ENCODE measurements at regions not wholly inside any gene's neighbourhood (a gene's known extent, or its start where the extent isn't known, plus 50 kb on each side); places are given as distances from the start of the nearest gene placed in this dataset.

DNA sequence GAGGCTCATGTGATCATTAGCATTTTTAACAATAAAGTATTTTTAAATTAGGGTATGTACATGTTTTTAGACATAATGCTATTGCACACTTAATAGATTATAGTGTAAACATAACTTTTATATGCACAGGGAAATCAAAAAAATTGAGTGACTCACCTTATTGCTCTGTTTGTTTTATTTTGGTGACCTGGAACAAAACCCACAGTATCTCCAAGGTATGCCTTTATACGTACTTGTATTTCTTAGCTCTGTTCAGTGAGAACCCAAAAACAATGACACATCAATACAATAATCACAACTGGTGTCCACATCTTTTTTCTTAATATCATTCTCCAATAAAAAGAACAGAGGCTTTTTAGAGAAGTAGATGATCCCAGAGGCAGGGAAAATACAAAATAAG, 112.2 kb downstream of the CYB561 start:
- Mint-ChIP-seq H3K4me3 (no peak overlapping the region), H3K9me3 (no peaks in the 10 kb centered on the region), H3K36me3 (peaks cover 7 to 11% (median 8%) of the 10 kb centered on the region in 3 donors), H3K27ac (no peak overlapping the region), H3K4me1 (no peaks in the 10 kb centered on the region), H3K27me3 (no peaks in the 10 kb centered on the region)
- Histone ChIP-seq H3K4me1 (ENCODE audit: insufficient read depth, low read length) (no peaks in the 10 kb centered on the region), H3K27ac (ENCODE audit: low read depth, low read length) (no peak overlapping the region), H3K9me3 (ENCODE audit: low read length) (no peaks in the 10 kb centered on the region), H3K4me3 (ENCODE audit: low read length) (no peak overlapping the region), H3K36me3 (ENCODE audit: insufficient read depth, low read length) (no peaks in the 10 kb centered on the region), H3K27me3 (ENCODE audit: insufficient read depth, low read length, poor library complexity, severe bottlenecking) (no peaks in the 10 kb centered on the region)
- no peak for DNase-seq
- POLR2A ChIA-PET = no interaction called here
- CTCF ChIA-PET = no interaction called here

GRCh38 chr17:63335831-63336230, 110.3 kb downstream of the CYB561 start:
- Histone ChIP-seq H3K36me3 (ENCODE audit: insufficient read depth, low read length) (no peaks in the 10 kb centered on the region), H3K4me3 (ENCODE audit: low read length) (no peak overlapping the region), H3K4me1 (ENCODE audit: insufficient read depth, low read length) (no peaks in the 10 kb centered on the region), H3K27ac (ENCODE audit: low read depth, low read length) (no peak overlapping the region), H3K27me3 (ENCODE audit: insufficient read depth, low read length, poor library complexity, severe bottlenecking) (no peaks in the 10 kb centered on the region), H3K9me3 (ENCODE audit: low read length) (no peaks in the 10 kb centered on the region)
- Mint-ChIP-seq H3K4me1 (no peaks in the 10 kb centered on the region), H3K9me3 (no peaks in the 10 kb centered on the region), H3K27ac (no peak overlapping the region), H3K36me3 (peaks cover 6 to 15% (median 8%) of the 10 kb centered on the region in 3 donors), H3K27me3 (no peaks in the 10 kb centered on the region), H3K4me3 (no peak overlapping the region)
- DNase-seq = no peak
- ChIA-PET POLR2A (no interaction called here), CTCF (no interaction called here)

GRCh38 chr17:63337579-63337978, 108.5 kb downstream of the CYB561 start:
- ChIA-PET POLR2A (no interaction called here), CTCF (no interaction called here)
- Histone ChIP-seq H3K4me1 (ENCODE audit: insufficient read depth, low read length) (no peaks in the 10 kb centered on the region), H3K9me3 (ENCODE audit: low read length) (no peaks in the 10 kb centered on the region), H3K27me3 (ENCODE audit: insufficient read depth, low read length, poor library complexity, severe bottlenecking) (no peaks in the 10 kb centered on the region), H3K36me3 (ENCODE audit: insufficient read depth, low read length) (no peaks in the 10 kb centered on the region), H3K27ac (ENCODE audit: low read depth, low read length) (no peak overlapping the region), H3K4me3 (ENCODE audit: low read length) (no peak overlapping the region)
- Mint-ChIP-seq H3K4me1 (no peaks in the 10 kb centered on the region), H3K4me3 (no peak overlapping the region), H3K9me3 (no peaks in the 10 kb centered on the region), H3K27me3 (no peaks in the 10 kb centered on the region), H3K27ac (no peak overlapping the region), H3K36me3 (peaks cover 8 to 20% (median 8%) of the 10 kb centered on the region in 3 donors)
- DNase-seq = no peak

GRCh38 chr17:63338272-63338671, 107.8 kb downstream of the CYB561 start:
- no peaks in the 10 kb centered on the region for H3K9me3 Mint-ChIP-seq
- ChIA-PET CTCF (no interaction called here), POLR2A (no interaction called here)

DNA sequence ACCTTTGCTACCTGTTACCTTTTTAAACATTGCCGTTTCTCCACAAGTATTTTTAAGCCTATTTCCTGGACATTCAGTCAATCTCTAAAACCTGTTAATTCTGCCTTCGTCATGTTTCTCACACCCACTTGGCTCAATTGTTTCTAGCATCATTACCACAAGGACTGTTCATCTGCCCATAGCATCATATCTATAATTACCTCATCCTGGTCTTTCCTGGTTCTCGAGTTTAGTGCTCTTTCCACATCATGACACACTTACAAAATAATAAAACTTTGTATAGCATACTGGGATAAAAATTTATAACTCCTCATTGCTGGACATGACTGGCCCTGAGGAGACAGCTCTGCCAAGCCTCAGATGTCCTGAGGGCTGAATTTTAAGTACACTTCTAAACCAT, 104.8 kb downstream of the CYB561 start:
- Mint-ChIP-seq H3K4me1 (no peaks in the 10 kb centered on the region), H3K36me3 (peaks cover 4 to 25% (median 7%) of the 10 kb centered on the region in 3 donors), H3K27me3 (peaks cover 0 to 5% of the 10 kb centered on the region in 2 donors), H3K27ac (peak overlapping the region in 1 of 8 donors; percentile 8), H3K9me3 (no peaks in the 10 kb centered on the region), H3K4me3 (no peak overlapping the region)
- Histone ChIP-seq H3K36me3 (ENCODE audit: insufficient read depth, low read length) (no peaks in the 10 kb centered on the region), H3K4me3 (ENCODE audit: low read length) (no peak overlapping the region), H3K27ac (ENCODE audit: low read depth, low read length) (no peak overlapping the region), H3K4me1 (ENCODE audit: insufficient read depth, low read length) (no peaks in the 10 kb centered on the region), H3K27me3 (ENCODE audit: insufficient read depth, low read length, poor library complexity, severe bottlenecking) (no peaks in the 10 kb centered on the region), H3K9me3 (ENCODE audit: low read length) (no peaks in the 10 kb centered on the region)
- CTCF ChIA-PET = no interaction called here
- POLR2A ChIA-PET = no interaction called here
- no peak for DNase-seq

More at GRCh38 chr17:63338272-63338671, 107.8 kb downstream of the CYB561 start:
- Mint-ChIP-seq H3K27ac (no peak overlapping the region), H3K27me3 (peaks cover 0 to 1% of the 10 kb centered on the region in 2 donors), H3K36me3 (peaks cover 4 to 22% (median 5%) of the 10 kb centered on the region in 3 donors), H3K4me3 (no peak overlapping the region), H3K4me1 (no peaks in the 10 kb centered on the region)
- no peaks in the 10 kb centered on the region for H3K27me3 ChIP-seq (ENCODE audit: insufficient read depth, low read length, poor library complexity, severe bottlenecking)
- no peaks in the 10 kb centered on the region for H3K4me1 ChIP-seq (ENCODE audit: insufficient read depth, low read length)
- DNase-seq = no peak
- H3K4me3 ChIP-seq (ENCODE audit: low read length) = no peak overlapping the region
- H3K36me3 ChIP-seq (ENCODE audit: insufficient read depth, low read length) = no peaks in the 10 kb centered on the region
- H3K27ac ChIP-seq (ENCODE audit: low read depth, low read length) = no peak overlapping the region
- H3K9me3 ChIP-seq (ENCODE audit: low read length) = no peaks in the 10 kb centered on the region

- Mint-ChIP-seq H3K27ac (no peak overlapping the region), H3K9me3 (no peaks in the 10 kb centered on the region), H3K36me3 (peaks cover 4 to 25% (median 7%) of the 10 kb centered on the region in 3 donors), H3K27me3 (peaks cover 0 to 5% of the 10 kb centered on the region in 2 donors), H3K4me1 (no peaks in the 10 kb centered on the region), H3K4me3 (no peak overlapping the region)
- POLR2A ChIA-PET = no interaction called here
- H3K9me3 ChIP-seq (ENCODE audit: low read length) = no peaks in the 10 kb centered on the region
- no peaks in the 10 kb centered on the region for H3K27me3 ChIP-seq (ENCODE audit: insufficient read depth, low read length, poor library complexity, severe bottlenecking)
- H3K27ac ChIP-seq (ENCODE audit: low read depth, low read length) = no peak overlapping the region
- H3K36me3 ChIP-seq (ENCODE audit: insufficient read depth, low read length) = no peaks in the 10 kb centered on the region
- CTCF ChIA-PET = no interaction called here
- DNase-seq = no peak
- H3K4me1 ChIP-seq (ENCODE audit: insufficient read depth, low read length) = no peaks in the 10 kb centered on the region
- H3K4me3 ChIP-seq (ENCODE audit: low read length) = no peak overlapping the region
Measured at GRCh38 chr17:63344383-63344782, 101.7 kb downstream of the CYB561 start.

- H3K27me3 ChIP-seq (ENCODE audit: insufficient read depth, low read length, poor library complexity, severe bottlenecking) = no peaks in the 10 kb centered on the region
- Mint-ChIP-seq H3K27ac (no peak overlapping the region), H3K4me3 (no peak overlapping the region), H3K9me3 (no peaks in the 10 kb centered on the region), H3K27me3 (peaks cover 0 to 8% of the 10 kb centered on the region in 2 donors), H3K36me3 (peaks cover 4 to 23% (median 5%) of the 10 kb centered on the region in 3 donors), H3K4me1 (no peaks in the 10 kb centered on the region)
- ChIA-PET CTCF (no interaction called here), POLR2A (no interaction called here)
- H3K36me3 ChIP-seq (ENCODE audit: insufficient read depth, low read length) = no peaks in the 10 kb centered on the region
- H3K4me1 ChIP-seq (ENCODE audit: insufficient read depth, low read length) = no peaks in the 10 kb centered on the region
- no peak overlapping the region for H3K4me3 ChIP-seq (ENCODE audit: low read length)
- H3K9me3 ChIP-seq (ENCODE audit: low read length) = no peaks in the 10 kb centered on the region
- no peak overlapping the region for H3K27ac ChIP-seq (ENCODE audit: low read depth, low read length)
- no peak for DNase-seq
Measured at GRCh38 chr17:63345611-63346010, 100.5 kb downstream of the CYB561 start.

- Histone ChIP-seq H3K36me3 (ENCODE audit: insufficient read depth, low read length) (no peaks in the 10 kb centered on the region), H3K27me3 (ENCODE audit: insufficient read depth, low read length, poor library complexity, severe bottlenecking) (no peaks in the 10 kb centered on the region), H3K9me3 (ENCODE audit: low read length) (no peaks in the 10 kb centered on the region), H3K27ac (ENCODE audit: low read depth, low read length) (no peak overlapping the region), H3K4me1 (ENCODE audit: insufficient read depth, low read length) (no peaks in the 10 kb centered on the region), H3K4me3 (ENCODE audit: low read length) (no peak overlapping the region)
- Mint-ChIP-seq H3K36me3 (peaks cover 1 to 17% (median 4%) of the 10 kb centered on the region in 3 donors), H3K4me3 (no peak overlapping the region), H3K27ac (peak overlapping the region in 1 of 8 donors; percentile 29), H3K4me1 (no peaks in the 10 kb centered on the region), H3K9me3 (no peaks in the 10 kb centered on the region), H3K27me3 (peaks cover 0 to 8% of the 10 kb centered on the region in 2 donors)
- no peak for DNase-seq
- POLR2A ChIA-PET = no interaction called here
- CTCF ChIA-PET = no interaction called here
Measured at GRCh38 chr17:63347475-63347874, 98.6 kb downstream of the CYB561 start.

DNA sequence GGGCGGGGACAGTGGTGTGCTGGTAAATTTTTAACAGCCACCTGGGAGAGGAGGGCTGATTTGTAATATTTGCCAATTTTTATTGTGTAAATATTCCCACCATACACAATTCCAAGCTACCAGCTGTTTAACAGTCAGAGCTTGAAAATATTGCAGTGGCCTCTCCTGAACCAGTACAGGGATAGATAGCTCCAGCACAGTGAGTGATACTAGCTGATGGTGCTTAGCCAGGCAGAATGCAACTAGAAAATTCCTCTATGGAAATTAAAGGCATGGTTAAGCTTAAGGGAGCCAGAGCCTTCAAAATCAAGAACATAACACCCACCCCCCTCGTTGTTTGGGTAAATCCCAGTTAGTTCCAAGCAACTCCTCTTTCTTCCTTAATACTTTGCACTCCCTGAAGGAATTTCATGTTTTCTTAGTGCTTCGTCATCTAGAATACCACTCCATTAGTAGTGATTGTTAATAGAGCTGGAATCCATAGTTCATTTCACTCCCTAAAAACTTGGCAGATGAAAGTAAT, 96.6 kb downstream of the CYB561 start:
- no peaks in the 10 kb centered on the region for H3K9me3 Mint-ChIP-seq
- H3K27ac ChIP-seq (ENCODE audit: low read depth, low read length) = no peak overlapping the region
- H3K36me3 ChIP-seq (ENCODE audit: insufficient read depth, low read length) = no peaks in the 10 kb centered on the region
- no peak overlapping the region for H3K27ac Mint-ChIP-seq
- H3K36me3 Mint-ChIP-seq = peaks cover 0 to 14% (median 4%) of the 10 kb centered on the region in 3 donors
- ChIA-PET CTCF (no interaction called here), POLR2A (no interaction called here)
- no peaks in the 10 kb centered on the region for H3K4me1 ChIP-seq (ENCODE audit: insufficient read depth, low read length)
- no peaks in the 10 kb centered on the region for H3K27me3 ChIP-seq (ENCODE audit: insufficient read depth, low read length, poor library complexity, severe bottlenecking)
- H3K9me3 ChIP-seq (ENCODE audit: low read length) = no peaks in the 10 kb centered on the region
- H3K27me3 Mint-ChIP-seq = peaks cover 0 to 3% of the 10 kb centered on the region in 2 donors
- H3K4me3 ChIP-seq (ENCODE audit: low read length) = no peak overlapping the region
- no peak overlapping the region for H3K4me3 Mint-ChIP-seq
- DNase-seq = no peak
- no peaks in the 10 kb centered on the region for H3K4me1 Mint-ChIP-seq

Measured in CD8-positive, alpha-beta memory T cell (primary cell).